Caki2 (cell line): ENCODE measurements at regions not wholly inside any gene's neighbourhood (a gene's known extent, or its start where the extent isn't known, plus 50 kb on each side); places are given as distances from the start of the nearest gene placed in this dataset.

Experiments used
- DNase-seq: peaks from one replicate; pipeline ENCODE4 v3.0.0-alpha.2; 2015; ENCODE audit warnings: low read depth
- in situ Hi-C: cut with HindIII; loops from 2 replicates; pipeline ENCODE4 v1.10.0; 2016; ENCODE audit warnings: low sequenced_read_pairs, low pct_unique_long_range_greater_than_20kb, mixed read lengths

GRCh38 chr2:191622374-191623320, 55.3 kb upstream of the NABP1 start:
- no peak for DNase-seq
- in situ Hi-C loops: no loop called here

DNA sequence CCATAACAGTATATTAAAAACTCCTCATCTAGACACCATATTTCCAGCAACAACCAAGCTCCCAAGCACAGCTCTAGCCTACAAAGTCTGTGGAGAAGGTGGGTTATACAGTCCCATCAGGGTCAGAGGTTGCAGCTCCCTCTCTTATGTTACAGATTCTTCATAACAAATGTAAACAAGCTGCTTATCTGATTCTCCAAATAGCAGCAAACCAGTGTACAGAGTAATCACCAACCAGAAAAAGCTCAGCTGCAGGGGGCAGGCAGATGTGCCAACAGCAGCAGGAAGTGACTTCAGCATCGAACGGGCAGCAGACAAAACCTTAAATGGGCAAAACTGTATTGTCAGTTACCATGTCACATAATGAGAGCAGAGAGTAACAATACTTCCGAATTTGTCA, 52.9 kb upstream of the NABP1 start:
- DNase-seq: no peak

GRCh38 chr2:191625446-191625845, 52.5 kb upstream of the NABP1 start:
- no peak for DNase-seq
- in situ Hi-C loops: no loop called here

More for the DNA sequence above, 52.9 kb upstream of the NABP1 start:
- in situ Hi-C loops: no loop called here

DNA sequence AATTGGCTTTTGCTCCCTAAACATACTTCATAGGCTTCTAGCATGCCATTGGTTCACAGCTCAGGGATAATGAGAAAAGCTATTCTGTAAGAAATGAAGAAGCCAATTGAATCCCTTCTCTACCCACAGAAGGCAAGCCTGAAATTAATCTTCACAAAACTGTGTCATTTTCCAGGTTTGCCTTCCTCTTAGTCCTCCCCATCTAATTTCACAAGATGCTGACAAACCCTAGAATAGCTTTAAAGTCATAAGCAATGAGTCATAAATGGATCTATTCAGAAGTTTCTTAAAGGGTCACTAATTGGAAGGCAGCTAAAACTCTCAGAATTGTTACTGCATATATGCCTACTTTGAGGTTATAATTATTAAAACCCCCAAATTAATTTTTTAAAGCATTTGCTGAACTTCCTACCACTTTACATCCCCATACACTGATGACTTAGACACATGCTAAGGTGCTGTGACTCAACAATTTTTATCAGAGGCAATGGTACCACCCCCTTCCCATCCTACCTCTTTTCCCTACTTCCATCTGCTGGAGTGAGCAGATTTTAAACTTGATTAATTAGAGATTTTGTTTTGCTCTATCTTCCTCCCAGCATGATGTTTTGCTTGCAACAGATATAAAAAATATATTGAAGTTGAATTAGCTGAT, 51.3 kb upstream of the NABP1 start:
- in situ Hi-C loops: no loop called here
- peak; percentile 39 for DNase-seq

GRCh38 chr2:191627518-191627917, 50.4 kb upstream of the NABP1 start:
- in situ Hi-C loops: no loop called here
- DNase-seq: no peak
